ENCODE measurements at regions not wholly inside any gene's neighbourhood (a gene's known extent, or its start where the extent isn't known, plus 50 kb on each side); places are given as distances from the start of the nearest gene placed in this dataset.
"Not testable (repeated sequence)": the region's sequence is repeated elsewhere in the genome, so short reads cannot be mapped to it uniquely, and the experiment has no call there.

GRCh38 chr18:42517896-42518295, 562.9 kb downstream of the PIK3C3 start:
- H3K27ac ChIP-seq = no peak overlapping the region
- H3K4me3 ChIP-seq = no peak overlapping the region

- H3K4me3 ChIP-seq, H3K27ac ChIP-seq: not testable (repeated sequence)
Measured at GRCh38 chr18:42518331-42518730, 563.3 kb downstream of the PIK3C3 start.

- no peak overlapping the region for H3K27ac ChIP-seq
- H3K4me3 ChIP-seq = no peak overlapping the region
Measured at GRCh38 chr18:42520138-42520537, 565.1 kb downstream of the PIK3C3 start.

GRCh38 chr18:42525905-42526304, 570.9 kb downstream of the PIK3C3 start:
- Histone ChIP-seq H3K4me3 (no peak overlapping the region), H3K27ac (no peak overlapping the region)

- Histone ChIP-seq H3K27ac (no peak overlapping the region), H3K4me3 (no peak overlapping the region)
Measured at GRCh38 chr18:42527766-42528165, 572.7 kb downstream of the PIK3C3 start.

- Histone ChIP-seq H3K4me3 (no peak overlapping the region), H3K27ac (no peak overlapping the region)
Measured at GRCh38 chr18:42530276-42530675, 575.2 kb downstream of the PIK3C3 start.

- no peak overlapping the region for H3K27ac ChIP-seq
- H3K4me3 ChIP-seq = no peak overlapping the region
Measured at GRCh38 chr18:42532119-42532518, 577.1 kb downstream of the PIK3C3 start.

GRCh38 chr18:42533009-42533575, 578.1 kb downstream of the PIK3C3 start:
- H3K4me3 ChIP-seq = no peak overlapping the region
- no peak overlapping the region for H3K27ac ChIP-seq

GRCh38 chr18:42533616-42534015, 578.6 kb downstream of the PIK3C3 start:
- no peak overlapping the region for H3K4me3 ChIP-seq
- no peak overlapping the region for H3K27ac ChIP-seq

GRCh38 chr18:42534313-42534712, 579.3 kb downstream of the PIK3C3 start:
- Histone ChIP-seq H3K27ac (no peak overlapping the region), H3K4me3 (no peak overlapping the region)

- Histone ChIP-seq H3K27ac (no peak overlapping the region), H3K4me3 (no peak overlapping the region)
Measured at GRCh38 chr18:42536442-42536841, 579.0 kb downstream of the RIT2 start.

GRCh38 chr18:42537291-42537690, 578.2 kb downstream of the RIT2 start:
- Histone ChIP-seq H3K27ac (no peak overlapping the region), H3K4me3 (no peak overlapping the region)

GRCh38 chr18:42544901-42545300, 570.6 kb downstream of the RIT2 start:
- H3K27ac ChIP-seq = no peak overlapping the region
- no peak overlapping the region for H3K4me3 ChIP-seq

- no peak overlapping the region for H3K27ac ChIP-seq
- no peak overlapping the region for H3K4me3 ChIP-seq
Measured at GRCh38 chr18:42545825-42546224, 569.7 kb downstream of the RIT2 start.

GRCh38 chr18:42548493-42548892, 567.0 kb downstream of the RIT2 start:
- Histone ChIP-seq H3K4me3 (no peak overlapping the region), H3K27ac (no peak overlapping the region)

- Histone ChIP-seq H3K4me3 (no peak overlapping the region), H3K27ac (no peak overlapping the region)
Measured at GRCh38 chr18:42549596-42549995, 565.9 kb downstream of the RIT2 start.

- not testable (repeated sequence) for H3K27ac ChIP-seq, H3K4me3 ChIP-seq
Measured at GRCh38 chr18:42552559-42552958, 562.9 kb downstream of the RIT2 start.

- Histone ChIP-seq H3K27ac (no peak overlapping the region), H3K4me3 (no peak overlapping the region)
Measured at GRCh38 chr18:42559069-42559690, 556.3 kb downstream of the RIT2 start.

- H3K27ac ChIP-seq = no peak overlapping the region
- H3K4me3 ChIP-seq = no peak overlapping the region
Measured at GRCh38 chr18:42561521-42561920, 554.0 kb downstream of the RIT2 start.

GRCh38 chr18:42563995-42564394, 551.5 kb downstream of the RIT2 start:
- no peak overlapping the region for H3K4me3 ChIP-seq
- no peak overlapping the region for H3K27ac ChIP-seq

GRCh38 chr18:42564761-42565160, 550.7 kb downstream of the RIT2 start:
- no peak overlapping the region for H3K27ac ChIP-seq

GRCh38 chr18:42568773-42569172, 546.7 kb downstream of the RIT2 start:
- Histone ChIP-seq H3K4me3 (no peak overlapping the region), H3K27ac (no peak overlapping the region)

More at GRCh38 chr18:42564761-42565160, 550.7 kb downstream of the RIT2 start:
- no peak overlapping the region for H3K4me3 ChIP-seq
